Progenitor cell of endocrine pancreas (in vitro differentiated cells): ENCODE measurements at regions not wholly inside any gene's neighbourhood (a gene's known extent, or its start where the extent isn't known, plus 50 kb on each side); places are given as distances from the start of the nearest gene placed in this dataset.

Experiments used
- DNase-seq: peaks from one replicate; pipeline ENCODE4 v3.0.0; 2021; ENCODE audit warnings: low spot score; ENCODE audit not compliant: unreplicated experiment
- H3K27ac Mint-ChIP-seq: 2 replicates; pipeline ENCODE4 v1.8.0; 2021; ENCODE audit warnings: mild to moderate bottlenecking, moderate library complexity, mixed read lengths
- H3K27me3 Mint-ChIP-seq: 2 replicates; pipeline ENCODE4 v1.8.0; 2021; ENCODE audit warnings: mixed read lengths
- H3K36me3 Mint-ChIP-seq: 2 replicates; pipeline ENCODE4 v1.8.0; 2022; ENCODE audit warnings: mixed read lengths; ENCODE audit not compliant: insufficient read depth
- H3K4me1 Mint-ChIP-seq: 2 replicates; pipeline ENCODE4 v1.8.0; 2021; ENCODE audit warnings: low read depth, mixed read lengths
- H3K4me3 Mint-ChIP-seq: 2 replicates; pipeline ENCODE4 v1.8.0; 2021; ENCODE audit warnings: low read depth, mild to moderate bottlenecking, moderate library complexity, mixed read lengths
- H3K9me3 Mint-ChIP-seq: 2 replicates; pipeline ENCODE4 v1.8.0; 2021; ENCODE audit warnings: low read depth, mixed read lengths
- TF ChIP-seq, protein P1 (sequence below): fragments of 200-600 bp; sonication (generic); IDR thresholded peaks from one replicate; pipeline ENCODE4 v1.5.0; 2021; ENCODE audit warnings: antibody characterized with exemption, mild to moderate bottlenecking; ENCODE audit not compliant: unreplicated experiment

DNA sequence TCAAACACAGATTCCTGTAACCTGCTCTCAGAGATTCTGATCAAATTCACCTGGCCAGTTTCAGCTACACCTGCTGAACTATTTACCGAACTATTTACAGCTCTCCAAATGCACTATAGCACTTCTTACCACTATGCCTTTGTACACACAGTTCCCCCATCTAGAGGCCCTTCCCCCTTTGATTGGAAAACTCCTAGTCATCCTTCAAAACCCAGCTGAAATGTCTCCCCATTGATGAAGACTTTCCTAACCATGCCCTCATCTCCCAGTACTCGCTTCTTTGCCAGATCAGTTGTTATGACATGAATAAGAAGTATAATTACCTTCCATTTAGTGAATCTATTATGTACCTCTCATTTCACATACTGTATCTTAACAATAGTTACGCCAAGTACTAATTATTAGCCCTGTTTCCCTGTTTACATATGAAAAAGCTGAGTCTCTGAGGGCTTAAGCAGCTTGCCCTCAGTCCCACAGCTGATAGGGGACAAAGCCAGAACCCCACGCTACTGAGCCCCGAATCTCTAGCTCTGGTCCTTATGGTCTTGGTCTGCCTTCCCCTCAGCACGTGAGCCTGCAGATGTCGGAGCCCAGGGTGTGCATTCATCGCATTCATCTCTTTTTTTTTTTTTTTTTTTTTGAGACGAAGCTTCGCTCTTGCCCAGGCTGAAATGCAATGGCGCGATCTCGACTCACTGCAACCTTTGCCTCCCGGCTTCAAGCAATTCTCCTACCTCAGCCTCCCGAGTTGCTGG lies 64.7 kb upstream of the ASAP2 start:
- peaks cover 24% of the 10 kb centered on the region for H3K4me1 Mint-ChIP-seq
- H3K36me3 Mint-ChIP-seq, result no peaks in the 10 kb centered on the region
- peaks cover 7% of the 10 kb centered on the region for H3K27me3 Mint-ChIP-seq
- DNase-seq, result no peak
- no peaks in the 10 kb centered on the region for H3K9me3 Mint-ChIP-seq
- peak overlapping the region; percentile 90 for H3K27ac Mint-ChIP-seq
- H3K4me3 Mint-ChIP-seq, result no peak overlapping the region
- TF ChIP-seq, protein P1, sequence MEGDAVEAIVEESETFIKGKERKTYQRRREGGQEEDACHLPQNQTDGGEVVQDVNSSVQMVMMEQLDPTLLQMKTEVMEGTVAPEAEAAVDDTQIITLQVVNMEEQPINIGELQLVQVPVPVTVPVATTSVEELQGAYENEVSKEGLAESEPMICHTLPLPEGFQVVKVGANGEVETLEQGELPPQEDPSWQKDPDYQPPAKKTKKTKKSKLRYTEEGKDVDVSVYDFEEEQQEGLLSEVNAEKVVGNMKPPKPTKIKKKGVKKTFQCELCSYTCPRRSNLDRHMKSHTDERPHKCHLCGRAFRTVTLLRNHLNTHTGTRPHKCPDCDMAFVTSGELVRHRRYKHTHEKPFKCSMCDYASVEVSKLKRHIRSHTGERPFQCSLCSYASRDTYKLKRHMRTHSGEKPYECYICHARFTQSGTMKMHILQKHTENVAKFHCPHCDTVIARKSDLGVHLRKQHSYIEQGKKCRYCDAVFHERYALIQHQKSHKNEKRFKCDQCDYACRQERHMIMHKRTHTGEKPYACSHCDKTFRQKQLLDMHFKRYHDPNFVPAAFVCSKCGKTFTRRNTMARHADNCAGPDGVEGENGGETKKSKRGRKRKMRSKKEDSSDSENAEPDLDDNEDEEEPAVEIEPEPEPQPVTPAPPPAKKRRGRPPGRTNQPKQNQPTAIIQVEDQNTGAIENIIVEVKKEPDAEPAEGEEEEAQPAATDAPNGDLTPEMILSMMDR, result no peak

DNA sequence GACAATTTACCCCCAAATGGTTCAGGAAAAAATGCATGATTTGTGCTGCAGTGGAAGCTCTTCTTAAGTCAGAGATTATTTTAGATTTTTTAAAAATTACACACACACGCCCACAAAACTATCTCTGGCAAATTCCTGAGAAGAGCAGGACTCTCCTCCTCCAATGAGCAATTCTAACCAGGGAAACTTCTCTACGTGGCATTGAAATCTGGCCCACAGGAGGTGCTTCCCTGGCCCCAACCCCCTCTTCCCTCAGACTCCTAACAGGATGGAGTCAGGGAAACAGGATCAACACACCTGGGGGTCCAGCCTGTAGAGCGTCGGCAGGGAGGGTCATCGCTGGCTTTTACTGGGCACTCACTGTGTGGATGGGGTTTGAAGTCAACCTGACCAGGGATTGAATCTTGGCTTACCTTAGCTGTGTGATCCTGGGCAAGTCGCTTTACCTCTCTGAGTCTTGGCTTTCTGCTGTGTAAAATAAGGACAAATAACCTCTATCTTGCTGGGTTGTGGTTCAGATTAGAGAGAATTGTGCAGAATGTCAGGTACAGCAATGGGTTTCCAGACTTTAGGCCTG lies 65.4 kb upstream of the ASAP2 start:
- no peaks in the 10 kb centered on the region for H3K9me3 Mint-ChIP-seq
- no peak for DNase-seq
- H3K27ac Mint-ChIP-seq, result peak overlapping the region; percentile 53
- H3K36me3 Mint-ChIP-seq, result no peaks in the 10 kb centered on the region
- peaks cover 2% of the 10 kb centered on the region for H3K27me3 Mint-ChIP-seq
- TF ChIP-seq, protein P1, result no peak
- H3K4me3 Mint-ChIP-seq, result no peak overlapping the region
- H3K4me1 Mint-ChIP-seq, result peaks cover 23% of the 10 kb centered on the region

DNA sequence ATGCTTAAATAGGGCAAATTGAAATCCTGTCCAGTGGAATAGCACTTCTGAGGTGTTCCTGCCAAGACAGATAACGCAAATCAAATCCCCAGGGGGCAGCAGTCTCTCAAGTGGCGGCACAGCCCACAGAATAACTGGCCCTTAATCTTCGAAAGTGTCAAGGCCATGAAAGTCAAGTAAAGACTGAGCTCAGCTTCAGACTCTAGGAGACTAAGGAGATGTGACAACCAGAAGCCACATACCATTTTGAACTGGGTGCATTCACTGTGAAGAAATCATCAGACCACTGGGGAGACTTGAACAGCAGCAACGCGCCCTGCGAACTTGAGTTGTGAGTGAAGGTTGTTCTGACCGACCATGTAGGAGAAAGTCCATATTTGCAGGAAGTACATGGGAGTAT lies 66.0 kb upstream of the ASAP2 start:
- Mint-ChIP-seq H3K4me1 (peaks cover 23% of the 10 kb centered on the region), H3K36me3 (no peaks in the 10 kb centered on the region), H3K27ac (no peak overlapping the region), H3K4me3 (no peak overlapping the region), H3K9me3 (no peaks in the 10 kb centered on the region), H3K27me3 (peaks cover 2% of the 10 kb centered on the region)
- TF ChIP-seq, protein P1, result no peak
- no peak for DNase-seq

DNA sequence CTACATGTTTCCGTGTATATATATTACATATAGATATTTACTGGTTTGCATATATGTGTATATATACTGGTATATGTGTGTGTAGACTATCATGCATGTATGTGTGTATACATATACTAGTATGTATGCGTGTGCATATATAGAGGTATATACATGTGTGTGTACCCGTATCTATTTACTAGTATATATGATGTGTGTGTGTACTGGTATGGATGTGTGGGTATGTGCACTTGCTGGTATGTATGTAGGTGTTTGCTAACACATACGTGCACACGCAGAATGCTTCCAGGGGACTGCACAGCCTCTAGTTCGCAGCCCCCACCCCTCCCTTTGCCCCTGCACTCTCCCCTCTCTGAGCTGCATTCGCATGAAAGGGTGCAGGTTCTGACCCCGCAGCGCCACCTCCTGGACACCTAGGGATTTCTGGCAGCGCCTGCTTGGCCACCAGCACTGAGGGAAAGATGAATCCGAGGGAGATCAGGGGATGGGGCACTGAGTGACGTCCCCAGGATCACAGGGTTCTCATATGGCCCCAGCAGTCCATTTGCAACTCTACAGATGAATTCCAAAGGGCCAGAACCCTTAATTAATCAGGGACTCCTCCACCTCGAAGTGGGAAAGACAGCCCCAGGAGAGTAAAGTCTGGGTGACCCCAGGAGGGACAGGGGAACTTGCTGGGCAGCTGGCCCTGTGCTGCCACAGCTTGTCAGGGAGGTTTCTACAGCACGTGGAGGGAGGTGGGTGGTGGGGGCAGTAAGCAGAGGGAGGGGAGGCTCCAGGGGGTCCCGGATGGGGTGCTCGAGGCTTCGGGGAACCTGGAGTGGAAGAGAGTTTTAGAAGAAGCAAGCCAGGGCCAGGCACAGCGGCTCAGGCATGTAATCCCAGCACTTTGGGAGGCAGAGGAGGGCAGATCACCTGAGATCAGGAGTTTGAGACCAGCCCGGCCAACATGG lies 66.8 kb upstream of the ASAP2 start:
- Mint-ChIP-seq H3K36me3 (no peaks in the 10 kb centered on the region), H3K27ac (peak overlapping the region; percentile 62), H3K4me1 (peaks cover 21% of the 10 kb centered on the region), H3K27me3 (peaks cover 2% of the 10 kb centered on the region), H3K4me3 (no peak overlapping the region), H3K9me3 (no peaks in the 10 kb centered on the region)
- TF ChIP-seq, protein P1, result peak; percentile 82
- peak; percentile 81 for DNase-seq
